Retinal pigment epithelial cell (primary cell): ENCODE measurements at regions not wholly inside any gene's neighbourhood (a gene's known extent, or its start where the extent isn't known, plus 50 kb on each side); places are given as distances from the start of the nearest gene placed in this dataset.
"Not testable (repeated sequence)": the region's sequence is repeated elsewhere in the genome, so short reads cannot be mapped to it uniquely, and the experiment has no call there.

Experiments used
- DNase-seq: peaks from one replicate; pipeline ENCODE4 v3.0.0-alpha.2; 2010; ENCODE audit warnings: low read depth
- H3K4me3 ChIP-seq: 2 replicates; pipeline ENCODE4 v1.5.1; 2011; ENCODE audit warnings: mild to moderate bottlenecking, low read length, control low read depth, moderate library complexity
- TF ChIP-seq, protein P1 (sequence below): conservative IDR thresholded peaks from 2 replicates; pipeline ENCODE4 v1.5.1; 2011; ENCODE audit warnings: low read depth, low read length, control low read depth, inconsistent platforms

DNA sequence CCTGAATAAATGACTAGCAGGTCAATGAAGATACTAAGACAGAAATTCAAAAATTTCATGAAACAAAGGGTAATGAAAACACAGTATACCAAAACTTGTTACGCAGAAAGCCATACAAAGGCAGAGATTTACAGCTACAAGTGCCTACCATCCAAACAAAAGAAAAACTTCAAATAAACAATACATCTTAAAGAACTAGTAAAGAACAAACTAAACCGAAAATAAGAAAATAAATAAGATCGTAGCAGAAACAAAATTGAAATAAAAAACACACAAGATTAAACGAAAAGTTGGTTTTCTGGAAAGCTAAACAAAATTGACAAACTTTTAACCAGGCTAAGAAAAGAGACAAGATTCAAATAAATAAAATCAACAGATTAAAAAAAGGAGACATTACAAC is 51.5 kb downstream of the VPREB1 start:
- H3K4me3 ChIP-seq, DNase-seq: not testable (repeated sequence)

DNA sequence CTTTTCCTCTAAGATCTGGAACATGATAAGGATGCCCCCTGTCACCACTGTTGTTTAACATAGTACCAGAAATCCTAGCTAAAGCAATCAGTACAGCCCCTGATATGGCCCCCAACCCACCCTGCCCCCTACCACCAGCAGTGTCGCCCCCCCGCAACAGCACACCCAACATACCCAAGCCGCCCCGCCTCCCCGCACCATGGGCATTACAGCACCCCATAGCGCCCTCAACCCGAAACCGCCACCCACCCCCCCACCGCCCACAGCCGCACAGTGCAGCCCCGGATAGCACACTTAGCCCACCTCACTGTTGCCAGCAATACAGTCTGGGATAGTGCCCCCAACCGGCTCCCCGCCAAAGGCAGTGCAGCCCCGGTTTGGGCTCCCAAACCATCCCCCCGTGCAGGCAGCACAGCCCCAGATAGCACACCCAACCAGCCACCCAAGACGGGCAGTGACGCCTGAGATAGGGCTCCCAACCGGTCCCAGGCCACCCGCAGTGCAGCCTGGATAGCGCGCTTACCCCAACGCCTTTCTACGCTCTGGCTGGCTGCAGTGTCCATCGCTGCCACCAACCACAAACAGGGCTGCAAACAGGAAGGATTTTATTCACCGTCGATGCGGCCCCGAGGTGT is 52.7 kb downstream of the VPREB1 start:
- not testable (repeated sequence) for DNase-seq
- peak overlapping the region; percentile 67 for H3K4me3 ChIP-seq

DNA sequence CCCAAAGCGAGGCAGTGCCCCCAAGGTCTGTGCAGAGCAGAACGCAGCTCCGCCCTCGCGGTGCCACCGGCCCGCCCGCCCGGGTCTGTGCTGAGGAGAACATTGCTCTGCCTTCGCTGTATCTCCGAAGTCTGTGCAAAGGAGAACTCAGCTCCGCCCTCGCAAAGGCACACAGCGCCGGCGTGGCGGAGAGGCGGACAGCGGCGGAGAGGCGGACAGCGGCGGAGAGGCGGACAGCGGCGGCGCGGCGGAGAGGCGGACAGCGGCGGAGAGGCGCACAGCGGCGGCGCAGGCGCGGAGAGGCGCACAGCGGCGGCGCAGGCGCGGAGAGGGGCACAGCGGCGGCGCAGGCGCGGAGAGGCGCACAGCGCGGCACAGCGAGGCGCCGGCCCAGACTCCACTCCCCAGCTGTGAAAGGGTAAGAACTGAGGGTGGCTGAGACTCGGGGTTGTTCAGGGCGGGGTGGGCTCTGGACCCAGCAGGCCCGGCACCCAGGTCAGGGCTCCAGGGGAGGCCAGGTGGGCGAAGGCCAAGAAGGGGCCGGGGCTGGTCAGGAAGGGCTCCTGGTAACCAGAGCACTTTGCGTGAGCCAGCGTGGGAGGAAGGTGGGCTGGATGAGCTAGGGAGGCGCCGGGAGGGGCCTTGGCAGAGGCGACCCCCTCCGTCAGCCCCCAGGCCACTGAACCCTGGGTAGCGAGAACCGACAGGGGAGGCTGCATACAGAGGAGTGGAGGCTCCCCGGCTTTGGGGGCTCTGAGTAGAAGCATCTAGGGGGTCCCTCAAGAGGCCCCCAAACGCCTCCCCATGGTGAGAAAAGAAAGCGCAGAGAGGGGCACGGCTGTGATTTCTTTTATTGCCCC is 53.4 kb downstream of the VPREB1 start:
- not testable (repeated sequence) for DNase-seq
- TF ChIP-seq, protein P1, sequence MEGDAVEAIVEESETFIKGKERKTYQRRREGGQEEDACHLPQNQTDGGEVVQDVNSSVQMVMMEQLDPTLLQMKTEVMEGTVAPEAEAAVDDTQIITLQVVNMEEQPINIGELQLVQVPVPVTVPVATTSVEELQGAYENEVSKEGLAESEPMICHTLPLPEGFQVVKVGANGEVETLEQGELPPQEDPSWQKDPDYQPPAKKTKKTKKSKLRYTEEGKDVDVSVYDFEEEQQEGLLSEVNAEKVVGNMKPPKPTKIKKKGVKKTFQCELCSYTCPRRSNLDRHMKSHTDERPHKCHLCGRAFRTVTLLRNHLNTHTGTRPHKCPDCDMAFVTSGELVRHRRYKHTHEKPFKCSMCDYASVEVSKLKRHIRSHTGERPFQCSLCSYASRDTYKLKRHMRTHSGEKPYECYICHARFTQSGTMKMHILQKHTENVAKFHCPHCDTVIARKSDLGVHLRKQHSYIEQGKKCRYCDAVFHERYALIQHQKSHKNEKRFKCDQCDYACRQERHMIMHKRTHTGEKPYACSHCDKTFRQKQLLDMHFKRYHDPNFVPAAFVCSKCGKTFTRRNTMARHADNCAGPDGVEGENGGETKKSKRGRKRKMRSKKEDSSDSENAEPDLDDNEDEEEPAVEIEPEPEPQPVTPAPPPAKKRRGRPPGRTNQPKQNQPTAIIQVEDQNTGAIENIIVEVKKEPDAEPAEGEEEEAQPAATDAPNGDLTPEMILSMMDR, result peak; percentile 46
- H3K4me3 ChIP-seq, result peak overlapping the region; percentile 67

DNA sequence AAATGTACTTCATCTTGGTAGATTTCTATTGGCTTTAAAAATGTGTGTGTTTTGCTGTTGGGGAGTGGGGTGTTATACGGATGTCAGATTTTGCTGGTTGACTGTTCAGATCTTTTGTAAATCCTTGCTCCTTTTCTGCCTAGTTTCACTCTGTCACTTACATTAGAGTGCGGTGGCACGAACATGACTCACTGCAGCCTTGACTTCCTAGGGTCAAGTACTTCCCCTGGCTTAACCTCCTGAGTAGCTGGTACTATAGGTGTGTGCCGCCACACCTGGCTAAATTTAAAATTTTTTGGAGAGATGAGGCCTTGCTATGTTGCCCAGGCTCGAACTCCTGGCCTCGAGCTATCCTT is 54.0 kb downstream of the VPREB1 start:
- DNase-seq, result not testable (repeated sequence)
- peak overlapping the region; percentile 67 for H3K4me3 ChIP-seq

DNA sequence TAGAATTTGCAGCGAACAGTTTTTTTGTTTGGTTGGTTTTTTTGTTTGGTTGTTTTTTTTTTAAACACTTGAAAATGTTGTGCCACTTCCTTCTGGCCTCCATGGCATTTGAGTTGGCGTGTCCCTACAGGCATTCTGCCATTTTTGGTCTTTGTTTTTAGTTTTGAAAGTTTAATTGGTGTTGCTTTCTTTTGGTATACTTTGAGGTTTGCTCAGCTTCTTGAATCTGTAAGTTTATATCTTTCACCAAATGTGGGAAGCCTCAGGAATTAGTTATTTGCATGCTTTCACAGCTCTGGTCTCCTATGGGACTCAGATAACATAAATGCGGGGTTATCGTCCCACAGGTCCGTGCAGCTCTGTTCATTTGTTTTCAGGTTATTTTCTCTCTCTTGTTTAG is 55.9 kb downstream of the VPREB1 start:
- DNase-seq, H3K4me3 ChIP-seq: not testable (repeated sequence)

DNA sequence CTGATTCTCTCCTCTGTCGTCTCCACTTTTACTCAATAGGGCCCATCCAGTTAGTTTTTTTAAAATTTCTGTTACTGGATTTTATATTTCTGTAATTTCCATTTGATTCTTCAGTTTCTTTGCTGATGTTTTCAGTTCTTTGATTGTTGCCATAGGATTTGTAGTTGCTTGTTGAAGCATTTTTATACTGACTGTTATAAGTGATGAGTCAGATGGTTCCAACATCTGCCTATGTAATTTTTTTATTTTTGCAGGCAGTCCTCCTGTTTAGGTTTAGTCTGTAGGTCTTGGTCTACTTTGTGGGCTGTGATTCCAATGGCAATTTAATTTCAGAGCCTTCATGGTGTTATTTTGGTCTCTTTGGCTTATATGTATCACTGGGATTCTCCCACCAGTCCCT is 56.4 kb downstream of the VPREB1 start:
- not testable (repeated sequence) for H3K4me3 ChIP-seq, DNase-seq

DNA sequence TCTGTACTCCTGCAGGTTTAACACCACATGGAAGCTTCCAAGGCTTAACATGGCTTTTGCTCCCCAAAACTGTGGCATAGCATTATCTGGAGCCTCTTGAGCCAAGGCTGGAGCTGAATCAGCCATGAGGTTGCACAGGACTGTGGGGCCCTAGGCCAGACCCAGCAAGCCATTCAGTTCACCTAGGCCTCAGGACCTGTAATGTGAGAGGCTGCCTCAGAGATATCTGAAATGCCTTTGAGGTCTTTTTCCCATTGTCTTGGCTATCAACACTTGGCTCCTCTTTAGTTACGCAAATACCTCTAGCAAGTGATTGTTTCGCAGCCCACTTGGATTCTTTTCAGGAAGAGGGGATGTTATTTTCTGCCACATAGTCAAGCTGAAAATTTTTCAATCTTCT is 72.0 kb downstream of the VPREB1 start:
- TF ChIP-seq, protein P1, result no peak
- no peak for DNase-seq
- H3K4me3 ChIP-seq, result no peak overlapping the region

DNA sequence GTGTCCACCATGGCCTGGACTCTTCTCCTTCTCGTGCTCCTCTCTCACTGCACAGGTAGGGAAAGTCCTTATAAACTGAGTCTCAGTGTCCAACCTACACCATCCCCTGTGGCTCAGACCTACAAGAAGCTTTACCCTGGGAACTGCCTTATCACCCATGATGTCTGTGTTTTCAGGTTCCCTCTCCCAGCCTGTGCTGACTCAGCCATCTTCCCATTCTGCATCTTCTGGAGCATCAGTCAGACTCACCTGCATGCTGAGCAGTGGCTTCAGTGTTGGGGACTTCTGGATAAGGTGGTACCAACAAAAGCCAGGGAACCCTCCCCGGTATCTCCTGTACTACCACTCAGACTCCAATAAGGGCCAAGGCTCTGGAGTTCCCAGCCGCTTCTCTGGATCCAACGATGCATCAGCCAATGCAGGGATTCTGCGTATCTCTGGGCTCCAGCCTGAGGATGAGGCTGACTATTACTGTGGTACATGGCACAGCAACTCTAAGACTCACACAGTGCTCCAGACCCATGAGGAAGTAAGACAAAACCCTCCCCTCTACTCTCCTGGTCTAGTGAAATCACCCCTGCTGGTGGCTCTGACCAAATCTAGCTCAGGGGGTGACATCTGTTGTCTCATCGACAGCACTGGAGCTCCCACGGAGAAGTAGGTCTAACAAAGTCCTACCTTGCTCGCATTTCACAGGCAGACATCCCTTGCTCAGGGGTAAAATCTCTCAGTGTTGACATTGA is 74.3 kb downstream of the VPREB1 start:
- H3K4me3 ChIP-seq, result no peak overlapping the region
- TF ChIP-seq, protein P1, result no peak
- DNase-seq, result no peak

DNA sequence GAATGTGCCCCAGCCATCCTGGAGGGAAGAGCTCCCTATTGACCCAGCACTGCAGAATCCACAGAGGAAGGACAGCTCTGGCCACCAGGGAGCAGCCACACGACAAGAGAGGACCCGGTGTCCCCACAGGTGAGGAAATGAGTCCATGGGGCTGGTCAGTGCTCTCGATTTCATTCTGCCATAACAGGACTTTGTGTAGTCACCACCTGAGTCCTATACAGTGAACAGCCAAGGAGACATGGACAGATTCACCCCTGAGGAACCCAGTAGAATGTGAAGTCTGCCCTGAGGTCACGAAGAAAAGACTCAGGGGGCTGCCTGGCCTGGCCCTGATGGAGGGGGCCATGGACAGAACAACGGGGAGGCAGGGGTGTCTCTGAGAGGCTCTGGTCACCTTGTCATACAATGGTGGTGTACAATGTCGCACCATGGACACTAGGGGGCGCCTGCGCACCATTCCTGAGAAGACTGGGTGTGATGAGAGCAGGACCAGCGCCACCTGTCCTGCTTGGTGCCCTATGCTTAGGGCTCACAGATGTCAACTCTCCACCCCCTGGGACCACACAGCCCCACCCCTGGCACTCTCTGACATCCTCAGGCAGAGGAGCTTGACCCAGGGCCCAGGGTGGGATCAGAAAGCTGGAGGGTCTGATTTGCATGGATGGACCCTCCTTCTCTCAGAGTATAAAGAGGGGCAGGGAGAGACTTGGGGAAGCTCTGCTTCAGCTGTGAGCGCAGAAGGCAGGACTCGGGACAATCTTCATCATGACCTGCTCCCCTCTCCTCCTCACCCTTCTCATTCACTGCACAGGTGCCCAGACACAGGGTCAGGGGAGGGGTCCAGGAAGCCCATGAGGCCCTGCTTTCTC is 77.4 kb downstream of the VPREB1 start:
- TF ChIP-seq, protein P1, result peak; percentile 86
- H3K4me3 ChIP-seq, result not testable (repeated sequence)

More for the DNA sequence above, 77.4 kb downstream of the VPREB1 start:
- DNase-seq, result not testable (repeated sequence)
